WTC11 (cell line): ENCODE measurements at regions not wholly inside any gene's neighbourhood (a gene's known extent, or its start where the extent isn't known, plus 50 kb on each side); places are given as distances from the start of the nearest gene placed in this dataset.

Experiments used
- SMAD3 ChIP-seq: sonication (generic); formaldehyde crosslinking; IDR thresholded peaks from 2 replicates; pipeline ENCODE4 v1.8.0; 2022; ENCODE audit warnings: missing genetic modification reagents, mild to moderate bottlenecking, borderline replicate concordance
- TEAD4 ChIP-seq: sonication (generic); formaldehyde crosslinking; IDR thresholded peaks from 2 replicates; pipeline ENCODE4 v1.8.0; 2022; ENCODE audit warnings: mild to moderate bottlenecking, missing genetic modification reagents
- TF ChIP-seq, protein P1 (sequence below): fragments of 200-600 bp; IDR thresholded peaks from 2 replicates; pipeline ENCODE4 v1.8.0; 2022; ENCODE audit warnings: antibody characterized with exemption
- TF ChIP-seq, protein P2 (sequence below): fragments of 250-450 bp; sonication (Bioruptor Pico); IDR thresholded peaks from 2 replicates; pipeline ENCODE4 v2.1.2; 2022; ENCODE audit warnings: mild to moderate bottlenecking, moderate library complexity
- TF ChIP-seq, protein P3 (sequence below): sonication (generic); formaldehyde crosslinking; IDR thresholded peaks from 2 replicates; pipeline ENCODE4 v1.8.1; 2023; ENCODE audit warnings: mild to moderate bottlenecking, missing genetic modification reagents

DNA sequence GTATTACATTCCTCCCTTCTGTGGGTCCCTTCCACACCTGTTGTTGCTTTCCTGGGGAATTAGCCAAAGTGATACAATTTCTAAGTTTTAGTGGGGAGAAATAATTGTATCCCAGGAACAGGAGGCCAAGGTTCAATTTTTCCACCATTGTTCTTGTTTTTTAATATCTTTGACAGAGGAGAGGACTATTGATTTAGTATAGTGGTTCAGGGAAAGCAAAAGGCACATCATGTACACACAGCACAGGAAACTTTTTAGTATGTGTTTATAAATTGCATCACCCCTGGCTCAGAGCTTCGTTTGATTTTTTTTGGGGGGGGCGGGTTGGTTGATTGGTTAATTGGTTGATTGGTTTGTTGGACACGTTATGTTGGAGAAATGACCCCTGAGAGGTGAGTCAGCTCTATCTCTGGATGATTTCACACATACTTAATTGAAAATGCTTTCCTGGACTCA, 431.6 kb downstream of the PID1 start:
- TF ChIP-seq, protein P1, sequence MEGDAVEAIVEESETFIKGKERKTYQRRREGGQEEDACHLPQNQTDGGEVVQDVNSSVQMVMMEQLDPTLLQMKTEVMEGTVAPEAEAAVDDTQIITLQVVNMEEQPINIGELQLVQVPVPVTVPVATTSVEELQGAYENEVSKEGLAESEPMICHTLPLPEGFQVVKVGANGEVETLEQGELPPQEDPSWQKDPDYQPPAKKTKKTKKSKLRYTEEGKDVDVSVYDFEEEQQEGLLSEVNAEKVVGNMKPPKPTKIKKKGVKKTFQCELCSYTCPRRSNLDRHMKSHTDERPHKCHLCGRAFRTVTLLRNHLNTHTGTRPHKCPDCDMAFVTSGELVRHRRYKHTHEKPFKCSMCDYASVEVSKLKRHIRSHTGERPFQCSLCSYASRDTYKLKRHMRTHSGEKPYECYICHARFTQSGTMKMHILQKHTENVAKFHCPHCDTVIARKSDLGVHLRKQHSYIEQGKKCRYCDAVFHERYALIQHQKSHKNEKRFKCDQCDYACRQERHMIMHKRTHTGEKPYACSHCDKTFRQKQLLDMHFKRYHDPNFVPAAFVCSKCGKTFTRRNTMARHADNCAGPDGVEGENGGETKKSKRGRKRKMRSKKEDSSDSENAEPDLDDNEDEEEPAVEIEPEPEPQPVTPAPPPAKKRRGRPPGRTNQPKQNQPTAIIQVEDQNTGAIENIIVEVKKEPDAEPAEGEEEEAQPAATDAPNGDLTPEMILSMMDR, result no peak
- TF ChIP-seq TEAD4 (CRISPR knock-in tag) (no peak), SMAD3 (no peak)
- TF ChIP-seq, protein P2, sequence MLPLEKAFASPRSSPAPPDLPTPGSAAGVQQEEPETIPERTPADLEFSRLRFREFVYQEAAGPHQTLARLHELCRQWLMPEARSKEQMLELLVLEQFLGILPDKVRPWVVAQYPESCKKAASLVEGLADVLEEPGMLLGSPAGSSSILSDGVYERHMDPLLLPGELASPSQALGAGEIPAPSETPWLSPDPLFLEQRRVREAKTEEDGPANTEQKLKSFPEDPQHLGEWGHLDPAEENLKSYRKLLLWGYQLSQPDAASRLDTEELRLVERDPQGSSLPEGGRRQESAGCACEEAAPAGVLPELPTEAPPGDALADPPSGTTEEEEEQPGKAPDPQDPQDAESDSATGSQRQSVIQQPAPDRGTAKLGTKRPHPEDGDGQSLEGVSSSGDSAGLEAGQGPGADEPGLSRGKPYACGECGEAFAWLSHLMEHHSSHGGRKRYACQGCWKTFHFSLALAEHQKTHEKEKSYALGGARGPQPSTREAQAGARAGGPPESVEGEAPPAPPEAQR, result no peak
- TF ChIP-seq, protein P3, sequence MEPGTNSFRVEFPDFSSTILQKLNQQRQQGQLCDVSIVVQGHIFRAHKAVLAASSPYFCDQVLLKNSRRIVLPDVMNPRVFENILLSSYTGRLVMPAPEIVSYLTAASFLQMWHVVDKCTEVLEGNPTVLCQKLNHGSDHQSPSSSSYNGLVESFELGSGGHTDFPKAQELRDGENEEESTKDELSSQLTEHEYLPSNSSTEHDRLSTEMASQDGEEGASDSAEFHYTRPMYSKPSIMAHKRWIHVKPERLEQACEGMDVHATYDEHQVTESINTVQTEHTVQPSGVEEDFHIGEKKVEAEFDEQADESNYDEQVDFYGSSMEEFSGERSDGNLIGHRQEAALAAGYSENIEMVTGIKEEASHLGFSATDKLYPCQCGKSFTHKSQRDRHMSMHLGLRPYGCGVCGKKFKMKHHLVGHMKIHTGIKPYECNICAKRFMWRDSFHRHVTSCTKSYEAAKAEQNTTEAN (CRISPR knock-in tag), result no peak
